HG03342 (cell line): ENCODE measurements at regions not wholly inside any gene's neighbourhood (a gene's known extent, or its start where the extent isn't known, plus 50 kb on each side); places are given as distances from the start of the nearest gene placed in this dataset.
"Not testable (repeated sequence)": the region's sequence is repeated elsewhere in the genome, so short reads cannot be mapped to it uniquely, and the experiment has no call there.

Experiments used
- ATAC-seq: cut with Tn5 transposase; IDR thresholded peaks from one replicate; pipeline ENCODE4 v1.9.1; 2021; ENCODE audit warnings: mild to moderate bottlenecking, moderate library complexity; ENCODE audit not compliant: unreplicated experiment

GRCh38 chr12:105681341-105681740, 350.9 kb downstream of the C12orf75 start:
- no peak for ATAC-seq

GRCh38 chr12:105682821-105683220, 352.3 kb downstream of the C12orf75 start:
- ATAC-seq = not testable (repeated sequence)

DNA sequence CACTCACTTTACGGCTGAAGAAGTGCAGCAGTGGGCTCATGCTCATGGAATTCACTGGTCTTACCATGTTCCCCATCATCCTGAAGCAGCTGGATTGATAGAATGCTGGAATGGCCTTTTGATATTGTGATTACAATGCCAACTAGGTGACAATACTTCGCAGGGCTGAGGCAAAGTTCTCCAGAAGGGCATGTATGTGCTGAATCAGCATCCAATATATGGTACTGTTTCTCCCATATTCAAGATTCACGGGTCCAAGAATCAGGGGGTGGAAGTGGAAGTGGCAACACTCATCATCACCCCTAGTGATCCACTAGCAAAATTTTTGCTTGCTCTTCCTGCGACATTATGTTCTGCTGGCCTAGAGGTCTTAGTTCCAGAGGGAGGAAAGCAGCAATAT, 353.3 kb downstream of the C12orf75 start:
- ATAC-seq = not testable (repeated sequence)

- no peak for ATAC-seq
Observed at GRCh38 chr12:105698075-105698474, 367.6 kb downstream of the C12orf75 start.

DNA sequence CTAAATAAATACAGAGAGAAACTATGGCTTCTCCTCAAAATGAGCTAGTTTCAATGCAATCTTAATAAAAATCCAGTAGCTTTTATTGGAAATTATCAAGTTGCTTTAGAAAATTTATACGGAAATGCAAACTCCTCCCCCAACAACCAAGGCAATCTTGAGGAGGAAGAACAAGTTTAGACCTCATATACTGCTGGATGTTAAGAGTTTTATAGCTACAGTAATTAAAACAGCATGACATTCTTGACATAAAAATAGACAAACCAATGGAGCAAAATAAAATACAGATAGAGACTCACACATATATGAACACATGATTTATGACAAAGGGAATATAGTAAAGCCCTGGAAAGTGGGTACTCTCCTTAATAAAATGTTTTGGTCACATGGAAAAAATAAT, 368.7 kb downstream of the C12orf75 start:
- ATAC-seq = no peak

GRCh38 chr12:105704787-105705186, 374.3 kb downstream of the C12orf75 start:
- ATAC-seq = no peak

GRCh38 chr12:105705235-105705634, 374.7 kb downstream of the C12orf75 start:
- ATAC-seq = no peak

- ATAC-seq = no peak
Observed at GRCh38 chr12:105705765-105706164, 375.3 kb downstream of the C12orf75 start.

DNA sequence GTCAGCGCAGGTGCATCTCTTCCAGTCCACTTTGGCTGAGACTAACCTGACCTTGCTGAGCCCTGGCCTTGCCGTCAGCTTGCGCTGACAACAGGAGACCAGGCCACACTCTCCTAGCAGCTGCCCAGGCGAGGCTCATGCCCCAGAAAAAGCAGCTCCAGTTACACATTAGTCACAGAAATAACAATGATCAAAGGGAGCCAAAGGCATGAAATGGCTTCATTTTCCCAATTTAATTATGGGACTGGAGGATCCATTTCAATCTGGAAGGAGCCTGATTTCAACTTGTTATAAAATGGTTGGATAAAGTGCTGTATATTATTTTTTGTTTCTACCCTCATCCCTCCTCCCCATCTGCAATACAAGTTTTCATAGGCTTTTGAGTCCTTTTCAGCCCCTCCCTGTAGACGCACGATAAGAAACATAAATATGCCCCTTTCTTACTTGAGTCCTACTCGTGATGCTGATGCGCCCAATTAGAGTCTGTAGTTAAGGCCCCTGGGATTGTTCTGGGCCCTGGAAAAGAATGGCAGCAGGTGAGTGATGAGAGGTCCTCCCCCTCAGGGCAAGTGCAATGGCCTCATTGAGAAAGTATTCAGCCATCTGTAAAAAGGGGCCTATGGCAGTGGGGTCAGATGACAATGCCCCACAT, 376.0 kb downstream of the C12orf75 start:
- ATAC-seq = no peak

DNA sequence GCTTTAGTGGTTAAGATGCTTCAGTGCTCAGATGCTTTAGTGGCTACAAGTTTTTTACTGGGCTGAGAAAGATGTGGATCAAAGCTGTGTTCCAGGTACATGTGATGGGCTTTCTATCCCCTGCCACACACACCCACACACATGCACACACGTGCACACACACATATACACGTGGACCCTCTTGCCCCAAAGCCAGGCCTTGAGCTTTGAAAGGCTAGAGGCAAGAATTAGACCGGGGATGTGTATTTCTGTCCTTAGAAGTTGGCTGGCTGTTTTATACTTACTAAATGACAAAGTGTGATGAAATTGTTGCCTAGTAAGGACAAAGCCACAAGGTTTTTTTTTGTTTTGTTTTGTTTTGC, 376.5 kb downstream of the C12orf75 start:
- ATAC-seq = no peak

- no peak for ATAC-seq
Observed at GRCh38 chr12:105713606-105714305, 383.3 kb downstream of the C12orf75 start.

- ATAC-seq = no peak
Observed at GRCh38 chr12:105716621-105717020, 386.1 kb downstream of the C12orf75 start.

DNA sequence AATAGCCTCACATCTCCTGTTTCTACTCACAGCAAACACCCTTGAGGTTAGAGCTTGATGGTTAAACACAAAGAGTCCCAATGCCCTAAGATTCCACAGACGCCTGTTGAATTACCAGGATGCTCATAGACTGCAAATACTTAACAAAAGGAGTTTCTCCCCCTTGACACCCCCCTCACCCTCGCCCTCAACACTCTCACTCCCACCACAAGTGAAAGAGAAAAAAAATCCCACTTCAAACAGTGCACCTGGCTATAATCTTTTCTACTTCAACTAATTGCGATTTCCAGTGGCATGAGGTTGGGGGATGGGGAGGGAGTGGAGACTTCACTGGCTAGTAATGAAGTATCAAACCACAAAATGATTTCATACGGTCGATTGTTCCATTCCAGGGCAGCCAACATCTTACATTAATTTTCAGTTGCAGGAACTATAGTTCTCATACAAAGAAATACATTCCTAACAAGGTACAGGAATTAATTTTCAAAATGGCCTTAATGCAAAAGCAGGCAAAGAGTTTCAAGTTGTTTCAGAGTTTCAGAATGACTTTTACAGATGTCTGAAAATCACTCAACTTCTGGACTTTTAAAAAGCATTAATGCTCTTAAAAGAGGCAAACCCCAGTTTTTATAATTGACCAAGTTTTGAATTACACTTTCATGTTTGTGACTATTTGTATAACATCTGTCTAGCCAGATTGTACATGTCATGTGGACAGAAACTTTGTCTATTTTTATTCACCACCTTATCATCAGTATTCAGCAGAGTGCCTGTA, 390.7 kb downstream of the C12orf75 start:
- peak; percentile 71 for ATAC-seq

- ATAC-seq = no peak
Observed at GRCh38 chr12:105721891-105722290, 391.4 kb downstream of the C12orf75 start.

GRCh38 chr12:105723066-105723465, 392.6 kb downstream of the C12orf75 start:
- ATAC-seq = no peak

- ATAC-seq = no peak
Observed at GRCh38 chr12:105723494-105723893, 393.0 kb downstream of the C12orf75 start.

GRCh38 chr12:105724641-105725040, 394.1 kb downstream of the C12orf75 start:
- no peak for ATAC-seq

- no peak for ATAC-seq
Observed at GRCh38 chr12:105725054-105725453, 394.6 kb downstream of the C12orf75 start.

DNA sequence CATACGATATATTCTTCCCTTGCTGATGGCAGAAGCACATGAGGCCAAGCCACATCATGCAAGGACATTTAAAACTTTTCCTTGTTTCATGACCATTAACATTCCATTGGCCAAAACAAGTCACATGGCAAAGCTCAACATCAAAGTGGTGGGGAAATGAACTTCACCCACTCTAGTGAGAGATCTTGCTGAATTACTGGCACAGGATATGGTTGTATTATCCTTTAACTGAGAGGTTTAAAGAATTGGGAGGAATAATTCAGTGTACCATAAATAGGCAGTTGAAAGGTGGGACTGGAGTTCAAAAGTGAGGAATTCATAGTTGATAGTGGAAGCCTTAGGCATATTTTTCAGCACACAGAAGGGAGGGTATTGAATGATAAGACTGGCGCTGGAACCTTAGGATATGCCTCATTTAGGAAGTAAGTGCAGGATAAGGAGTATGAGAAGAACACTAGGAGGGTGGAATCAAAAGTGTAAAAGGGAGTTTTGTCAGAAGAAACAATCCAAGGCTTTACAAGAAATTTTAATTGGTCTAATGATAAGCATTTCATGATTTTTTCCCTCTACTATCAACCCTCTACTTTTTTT, 398.8 kb downstream of the C12orf75 start:
- no peak for ATAC-seq

DNA sequence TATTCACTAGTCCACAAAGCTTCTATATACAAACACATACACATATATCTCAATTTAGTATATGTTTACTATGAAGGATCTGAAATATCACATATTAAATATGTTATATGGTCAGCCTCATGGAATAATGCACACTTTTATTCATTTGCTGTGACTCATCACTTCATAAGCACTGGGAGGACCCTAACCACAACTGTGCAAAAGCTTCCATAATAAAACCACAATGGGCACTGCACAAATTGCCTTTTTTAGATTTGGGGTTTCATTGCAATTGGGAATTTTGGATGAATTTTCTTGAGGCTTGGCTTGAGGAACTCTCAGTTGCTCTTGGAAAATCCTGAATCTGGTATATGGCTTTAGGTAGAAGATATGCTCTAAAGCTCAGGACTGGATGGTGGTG, 399.4 kb downstream of the C12orf75 start:
- ATAC-seq = no peak

DNA sequence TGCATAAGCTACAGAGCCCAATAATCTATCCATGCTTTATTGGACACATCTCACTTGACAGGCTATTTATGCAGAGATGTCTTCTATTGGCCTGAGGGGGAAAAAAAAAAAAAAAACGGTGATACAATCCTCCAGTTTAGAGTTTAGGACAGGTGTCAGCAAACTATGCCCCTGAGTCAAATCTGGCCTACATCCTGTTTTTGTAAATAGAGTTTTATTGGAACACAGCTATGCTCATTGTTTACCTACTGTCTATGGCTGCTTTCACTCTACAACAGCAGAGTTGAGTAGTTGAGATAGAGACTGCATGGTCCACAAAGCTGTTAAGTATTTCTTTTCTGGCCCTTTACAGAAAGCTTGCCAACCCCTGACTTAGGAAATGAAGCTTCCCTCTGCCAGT, 403.1 kb downstream of the C12orf75 start:
- no peak for ATAC-seq

DNA sequence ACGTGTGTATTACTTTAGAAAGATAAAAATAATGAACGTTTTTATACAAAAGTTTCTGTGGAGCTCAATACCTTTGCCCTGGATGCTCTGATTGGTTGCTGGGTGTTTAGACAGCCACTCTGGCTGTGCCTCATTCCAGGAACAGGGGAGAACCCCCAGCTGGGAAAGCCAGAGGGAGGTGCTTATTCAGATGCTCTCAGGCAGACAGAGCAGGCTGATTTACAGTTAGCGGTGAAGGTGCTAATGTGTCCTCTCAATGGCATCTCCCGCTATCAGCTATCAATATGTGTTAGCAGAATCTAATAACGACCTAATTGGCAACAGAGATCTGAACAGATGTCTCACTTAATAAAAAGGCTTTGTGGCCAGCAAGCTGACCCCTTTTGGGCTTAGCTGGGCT, 402.3 kb downstream of the NUAK1 start:
- ATAC-seq = no peak
